ENCODE measurements at regions not wholly inside any gene's neighbourhood (a gene's known extent, or its start where the extent isn't known, plus 50 kb on each side); places are given as distances from the start of the nearest gene placed in this dataset.

DNA sequence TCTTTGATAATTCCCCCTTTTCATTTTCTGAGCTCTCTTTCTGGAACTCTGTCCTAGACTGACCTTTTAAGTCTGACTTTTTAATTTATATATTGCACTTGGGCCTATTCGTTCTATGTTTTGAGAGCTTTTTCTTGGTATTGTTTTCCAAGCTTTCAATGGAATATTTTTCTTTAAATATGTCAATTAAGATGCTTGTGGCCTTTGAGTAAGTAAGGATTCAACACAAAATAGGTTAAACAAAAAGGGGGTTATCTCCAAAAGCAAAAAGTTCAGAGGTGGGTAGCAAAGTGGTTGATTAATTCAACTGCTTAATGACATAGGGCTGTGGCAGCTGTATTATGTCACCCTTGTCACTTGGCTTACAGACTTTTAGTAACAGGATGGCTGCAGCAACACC is 315.9 kb downstream of the LMX1A start:
- in situ Hi-C loops (cut with MboI; ENCODE audit: low pct_unique_long_range_greater_than_20kb, low sequenced_read_pairs): no loop called here
- DNase-seq: no peak

DNA sequence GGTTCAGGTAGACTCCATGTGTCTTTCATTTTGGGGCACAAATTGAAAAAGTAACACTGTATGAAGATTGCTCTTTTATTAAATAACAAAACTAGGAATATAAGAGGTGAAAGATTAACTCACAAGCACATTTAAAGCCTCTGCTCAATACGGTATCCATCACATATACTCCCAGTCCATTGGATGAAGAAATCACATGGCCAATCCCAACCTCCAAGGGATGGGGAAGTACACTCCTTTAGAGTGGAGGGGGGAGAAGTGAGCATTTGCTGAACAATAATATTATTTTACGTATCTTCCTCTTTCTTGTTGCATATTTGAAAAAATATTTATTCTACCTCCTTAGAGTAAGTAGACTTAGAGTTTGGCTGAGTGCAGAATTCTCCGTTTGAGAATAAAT is 316.5 kb downstream of the LMX1A start:
- no peak for DNase-seq
- in situ Hi-C loops (cut with MboI; ENCODE audit: low pct_unique_long_range_greater_than_20kb, low sequenced_read_pairs): no loop called here

DNA sequence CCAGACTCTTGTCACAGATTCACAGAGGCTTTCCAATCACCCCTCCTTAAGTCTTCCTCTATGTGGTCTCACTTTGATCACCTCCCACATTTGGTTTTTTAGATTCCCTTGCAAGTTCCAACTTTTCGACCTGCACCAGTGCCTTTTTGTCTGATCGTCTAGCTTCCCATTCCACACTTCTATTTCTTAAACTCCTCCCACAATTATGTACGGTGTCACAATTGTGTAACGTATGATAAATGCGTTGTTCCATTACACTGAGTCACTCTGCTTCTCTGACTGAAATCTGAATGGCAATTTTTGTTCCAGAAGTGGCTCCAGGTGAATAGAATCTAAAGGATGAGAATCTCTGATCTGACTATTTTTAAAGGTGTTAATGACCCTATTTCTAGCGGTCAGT is 320.1 kb downstream of the LMX1A start:
- no peak for DNase-seq
- in situ Hi-C loops (cut with MboI; ENCODE audit: low pct_unique_long_range_greater_than_20kb, low sequenced_read_pairs): no loop called here

DNA sequence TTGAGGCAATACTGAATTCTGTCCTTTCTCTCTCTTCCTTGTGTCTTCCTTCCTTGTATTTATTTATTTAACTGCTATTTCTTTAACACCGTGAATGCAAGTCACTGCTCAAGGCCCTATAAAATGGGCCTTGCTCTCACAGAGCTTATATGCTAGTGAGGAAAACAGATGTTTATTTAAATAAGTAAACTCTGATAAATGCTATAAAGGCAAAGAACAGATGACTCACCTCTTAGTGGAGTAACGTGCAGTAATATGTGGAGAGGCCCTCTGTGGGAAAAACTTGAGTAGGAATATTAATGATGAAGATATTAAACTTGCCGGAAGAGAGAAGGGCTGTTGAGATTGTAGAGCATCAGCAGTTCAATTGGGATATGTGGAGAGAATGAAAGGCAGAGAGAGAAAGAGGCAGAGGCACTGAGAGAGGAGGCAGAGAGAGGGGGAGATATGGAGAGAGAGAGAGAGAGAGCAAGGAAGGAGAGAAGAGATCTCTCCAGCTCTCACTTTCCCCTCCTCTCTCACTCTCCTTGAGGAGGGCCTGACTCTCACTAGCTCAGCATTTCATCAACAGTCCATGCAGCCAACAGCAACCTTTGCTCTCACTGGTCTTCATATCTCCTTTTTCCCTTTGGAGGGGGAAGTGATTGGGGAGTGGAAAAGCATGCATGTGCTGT is 322.2 kb downstream of the LMX1A start:
- in situ Hi-C loops (cut with MboI; ENCODE audit: low pct_unique_long_range_greater_than_20kb, low sequenced_read_pairs): no loop called here
- DNase-seq: no peak

DNA sequence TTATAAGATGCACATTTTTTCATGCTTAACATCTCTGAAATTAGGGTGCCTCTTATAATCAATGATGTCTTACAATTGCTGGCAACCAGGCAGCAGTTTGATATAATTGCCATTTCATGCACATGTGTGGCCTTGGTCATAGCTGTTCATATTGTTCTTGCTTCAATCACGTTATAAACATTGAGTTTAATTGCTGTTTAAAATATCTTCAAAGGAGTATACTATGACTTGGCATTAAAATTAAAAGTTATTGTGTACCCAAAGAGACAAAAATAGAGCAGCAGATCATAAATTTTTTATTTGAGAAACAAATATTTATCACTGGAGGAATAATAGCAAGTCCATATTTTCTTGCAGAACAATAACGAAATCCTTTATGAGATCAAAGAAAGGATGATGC is 325.5 kb downstream of the LMX1A start:
- no peak for DNase-seq
- in situ Hi-C loops (cut with MboI; ENCODE audit: low pct_unique_long_range_greater_than_20kb, low sequenced_read_pairs): no loop called here

DNA sequence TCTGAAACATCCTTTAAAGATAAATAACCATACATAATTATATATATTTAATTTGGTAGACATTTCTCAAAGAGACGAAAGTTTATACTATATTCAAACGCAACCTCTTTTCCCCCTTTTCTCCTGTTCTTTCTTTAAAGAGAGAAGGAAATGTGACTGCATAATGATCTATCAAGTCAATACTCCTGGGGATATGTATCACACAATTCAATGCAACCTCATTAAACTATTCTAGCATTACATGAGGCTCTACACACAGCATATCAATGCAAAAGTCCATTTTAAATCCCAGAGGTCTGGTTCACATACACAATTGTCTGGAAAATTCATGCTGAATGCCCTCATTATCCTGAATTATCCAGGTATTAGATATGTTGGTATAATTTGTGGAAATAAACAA is 330.7 kb downstream of the LMX1A start:
- no peak for DNase-seq
- in situ Hi-C loops (cut with MboI; ENCODE audit: low pct_unique_long_range_greater_than_20kb, low sequenced_read_pairs): no loop called here

DNA sequence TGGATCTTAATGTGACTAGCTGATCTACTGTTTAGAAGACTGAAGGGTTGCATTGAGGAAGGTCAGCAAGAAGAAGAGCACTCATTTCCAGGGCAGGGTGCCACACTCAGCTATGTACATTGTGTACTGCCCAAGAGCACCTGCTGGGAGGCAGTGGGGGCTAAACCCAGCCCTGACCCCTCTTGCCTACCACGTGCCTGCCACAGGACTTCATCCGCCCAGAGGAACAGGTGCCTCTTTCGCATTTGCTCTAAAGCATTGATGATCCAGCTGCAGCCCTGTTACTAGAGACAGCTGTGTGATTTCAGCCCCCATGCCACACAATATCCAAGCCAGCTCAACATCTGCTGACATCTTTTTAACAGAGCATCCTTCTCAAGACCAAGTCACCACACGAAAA is 341.8 kb downstream of the LMX1A start:
- in situ Hi-C loops (cut with MboI; ENCODE audit: low pct_unique_long_range_greater_than_20kb, low sequenced_read_pairs): no loop called here
- DNase-seq: no peak

DNA sequence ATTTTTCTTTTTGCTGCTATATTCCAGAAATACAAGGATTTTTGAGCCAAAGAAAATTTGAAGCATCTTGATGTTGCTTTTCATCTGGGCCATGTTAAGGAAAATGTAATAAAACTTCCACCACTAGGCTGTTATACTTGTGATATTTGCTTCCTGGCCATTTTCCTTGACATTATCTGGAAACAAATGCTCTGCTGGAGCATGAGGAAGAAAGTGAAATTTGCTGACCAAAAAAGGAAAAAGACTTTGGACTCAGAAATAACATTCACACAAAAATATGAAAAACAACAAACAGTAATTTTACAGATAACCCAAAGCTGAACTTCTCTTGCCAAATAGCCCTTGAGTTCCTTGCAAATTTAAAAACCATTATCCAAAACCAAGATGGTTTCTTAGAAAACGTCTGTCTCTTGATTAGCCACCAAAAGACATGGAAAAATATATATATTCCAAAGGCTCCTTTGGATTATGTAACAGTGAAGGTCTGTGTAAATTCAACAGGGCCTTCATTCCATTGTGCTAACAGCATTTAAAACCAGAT is 344.5 kb downstream of the LMX1A start:
- in situ Hi-C loops (cut with MboI; ENCODE audit: low pct_unique_long_range_greater_than_20kb, low sequenced_read_pairs): no loop called here

DNA sequence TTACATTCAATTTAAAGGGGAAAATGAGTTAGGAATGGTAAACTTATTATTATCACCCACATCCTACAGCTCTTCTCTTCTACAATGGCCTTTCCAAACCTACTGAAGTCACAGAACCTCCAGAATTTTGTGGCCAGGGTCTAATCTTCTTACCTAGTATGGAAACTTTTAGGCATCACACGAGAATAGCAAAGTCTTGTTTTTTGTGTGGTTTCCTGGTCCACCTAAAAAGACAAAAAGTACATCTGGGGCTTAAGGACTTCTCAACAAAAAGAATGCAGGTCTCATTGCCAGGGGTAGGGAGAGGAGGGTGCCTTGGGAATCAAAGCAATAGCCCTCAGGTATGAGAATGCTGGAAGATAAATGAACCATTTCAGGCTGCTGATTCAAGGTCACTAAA is 345.3 kb downstream of the LMX1A start:
- DNase-seq: no peak

More for the DNA sequence above, 344.5 kb downstream of the LMX1A start:
- no peak for DNase-seq

DNA sequence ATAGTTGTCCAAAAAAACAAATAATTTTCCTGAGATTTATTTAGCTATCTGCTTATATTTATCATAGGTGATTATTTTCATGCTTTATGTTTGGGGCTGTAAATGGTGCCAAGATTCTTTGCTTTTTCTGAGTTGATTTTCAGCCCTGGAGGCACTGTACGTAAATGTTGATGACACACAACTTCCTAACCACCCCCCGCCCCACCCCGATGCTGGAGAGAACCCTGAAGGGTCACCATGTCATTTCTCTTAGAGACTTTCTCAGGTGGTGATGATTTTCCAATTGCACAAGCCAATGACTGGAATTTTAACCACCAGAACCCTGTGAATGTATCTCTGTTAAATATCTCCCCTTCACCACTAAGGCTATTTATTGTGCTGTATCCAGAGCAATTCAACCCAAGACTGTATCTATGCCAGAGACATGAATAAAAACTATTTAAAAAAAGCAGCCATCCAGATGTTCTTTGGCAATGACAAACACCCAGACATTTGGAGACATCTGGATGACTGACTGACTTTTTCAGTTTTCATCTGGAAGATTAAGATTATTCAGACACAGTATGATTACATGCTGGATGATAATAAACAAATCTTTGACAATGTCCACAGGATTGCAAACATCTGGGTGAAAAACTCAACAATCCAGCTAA is 346.0 kb downstream of the LMX1A start:
- no peak for DNase-seq
- in situ Hi-C loops (cut with MboI; ENCODE audit: low pct_unique_long_range_greater_than_20kb, low sequenced_read_pairs): no loop called here

More for the DNA sequence above, 345.3 kb downstream of the LMX1A start:
- in situ Hi-C loops (cut with MboI; ENCODE audit: low pct_unique_long_range_greater_than_20kb, low sequenced_read_pairs): no loop called here

DNA sequence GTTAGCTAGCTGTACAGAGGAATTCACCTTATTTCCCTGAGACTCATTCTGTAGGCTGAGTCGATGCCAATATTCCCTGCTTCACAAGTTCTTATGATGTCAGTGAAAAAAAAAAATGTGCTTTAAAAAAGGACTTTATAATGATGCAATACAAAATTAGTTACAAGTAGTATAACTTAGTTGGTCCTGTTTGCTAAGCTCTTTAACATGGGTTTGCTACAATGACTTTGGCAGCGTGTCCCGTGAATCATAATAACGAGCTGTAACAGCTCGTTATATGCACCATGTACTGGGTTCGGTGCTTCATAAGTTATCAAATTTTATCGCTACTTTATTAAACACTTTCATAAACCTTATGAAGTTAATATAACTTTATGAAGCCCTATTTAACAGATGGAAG is 349.7 kb downstream of the LMX1A start:
- in situ Hi-C loops (cut with MboI; ENCODE audit: low pct_unique_long_range_greater_than_20kb, low sequenced_read_pairs): no loop called here
- no peak for DNase-seq

DNA sequence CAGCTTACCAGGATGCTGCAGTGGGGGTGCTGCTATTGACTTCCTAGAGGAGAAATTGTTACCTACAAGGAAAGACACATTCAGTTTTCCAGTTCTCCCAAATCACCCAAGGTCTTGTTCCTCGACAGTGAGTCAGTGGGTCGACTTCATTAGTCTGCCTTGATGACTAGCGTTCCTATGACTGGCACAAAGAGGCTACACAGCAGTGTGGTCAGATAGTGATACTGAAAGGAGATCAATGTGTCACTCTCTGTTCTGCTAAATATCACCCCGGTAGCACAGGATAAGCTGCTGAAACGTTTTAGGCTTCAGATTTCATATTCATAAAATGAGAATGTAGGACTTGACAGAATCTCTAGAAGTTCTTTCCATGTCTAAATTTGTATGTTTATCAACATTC is 357.4 kb downstream of the LMX1A start:
- no peak for DNase-seq
- in situ Hi-C loops (cut with MboI; ENCODE audit: low pct_unique_long_range_greater_than_20kb, low sequenced_read_pairs): no loop called here

DNA sequence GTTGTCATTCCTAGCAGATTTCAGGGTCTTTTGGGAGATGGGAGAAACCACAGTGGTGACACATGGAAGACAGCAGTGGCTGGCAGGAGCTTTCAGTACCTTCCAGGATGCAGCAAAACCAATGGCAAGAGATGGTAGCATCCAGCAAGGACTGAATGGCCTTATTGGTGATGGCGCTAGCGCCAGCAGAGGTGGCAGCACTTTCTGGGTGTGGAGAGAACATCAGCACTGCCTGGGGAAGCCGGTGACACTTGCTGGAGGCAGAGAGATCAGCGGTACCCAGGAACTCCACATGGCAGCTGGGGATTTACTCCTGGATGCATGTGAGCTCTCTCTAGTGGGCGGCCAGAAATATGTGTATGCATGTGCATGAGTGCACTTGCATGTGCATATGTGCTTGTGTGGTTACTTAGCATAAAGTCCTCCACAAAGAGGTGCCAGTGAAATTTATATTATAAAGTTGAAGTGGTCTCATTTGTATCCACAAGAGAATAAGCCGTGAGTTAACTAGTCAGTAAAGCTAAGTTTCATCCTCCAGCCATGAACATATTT is 364.7 kb downstream of the LMX1A start:
- DNase-seq: no peak
- in situ Hi-C loops (cut with MboI; ENCODE audit: low pct_unique_long_range_greater_than_20kb, low sequenced_read_pairs): no loop called here

DNA sequence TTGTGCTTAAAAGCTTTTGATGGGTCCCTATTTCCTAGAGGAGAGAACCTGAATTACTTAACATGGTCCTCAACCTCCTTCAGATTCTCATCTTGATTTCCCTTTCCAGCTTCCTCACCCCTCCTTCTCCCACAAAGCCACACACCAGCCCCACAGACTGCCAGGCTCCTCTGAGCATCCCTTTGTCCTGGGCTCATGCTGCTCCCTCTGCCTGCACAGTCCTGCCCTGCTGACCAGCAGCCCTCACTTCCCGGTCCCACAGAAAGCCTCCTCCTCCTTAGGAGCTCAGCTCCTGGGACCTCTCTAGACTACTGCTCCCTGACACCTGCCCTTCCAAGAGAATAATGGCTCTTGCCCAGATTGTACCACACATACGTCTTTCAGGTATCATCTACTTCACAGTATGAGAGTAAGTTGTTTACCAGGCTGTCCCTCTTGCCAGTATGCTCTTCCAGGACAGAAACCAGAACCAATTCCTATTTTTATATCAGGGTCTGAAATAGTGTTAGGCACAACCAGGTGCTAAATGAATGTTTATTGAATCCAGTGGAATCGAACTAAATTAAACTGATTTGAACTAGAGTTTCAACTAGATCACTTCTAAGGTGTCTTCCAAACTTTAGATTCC is 373.4 kb downstream of the LMX1A start:
- in situ Hi-C loops (cut with MboI; ENCODE audit: low pct_unique_long_range_greater_than_20kb, low sequenced_read_pairs): no loop called here
- DNase-seq: no peak

DNA sequence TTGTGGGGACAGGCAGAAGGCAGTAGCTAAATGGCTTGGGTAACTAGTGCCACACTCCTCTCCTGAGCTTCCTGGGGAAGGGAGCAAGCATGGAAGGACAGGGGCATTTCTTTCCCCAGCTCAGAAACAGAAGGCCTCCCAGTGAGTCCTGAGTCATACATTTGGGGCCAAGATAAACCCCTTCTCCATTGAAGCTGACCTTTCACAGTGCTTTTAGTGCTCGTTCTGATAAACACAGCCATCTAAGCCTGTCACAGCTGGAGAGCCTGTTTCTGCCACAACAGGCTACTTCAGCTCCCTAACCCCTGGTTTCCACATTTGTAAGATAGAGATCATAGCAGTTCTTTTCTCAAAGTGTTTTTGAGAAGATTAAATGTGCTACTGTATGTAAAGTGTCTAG is 374.0 kb downstream of the LMX1A start:
- DNase-seq: no peak

DNA sequence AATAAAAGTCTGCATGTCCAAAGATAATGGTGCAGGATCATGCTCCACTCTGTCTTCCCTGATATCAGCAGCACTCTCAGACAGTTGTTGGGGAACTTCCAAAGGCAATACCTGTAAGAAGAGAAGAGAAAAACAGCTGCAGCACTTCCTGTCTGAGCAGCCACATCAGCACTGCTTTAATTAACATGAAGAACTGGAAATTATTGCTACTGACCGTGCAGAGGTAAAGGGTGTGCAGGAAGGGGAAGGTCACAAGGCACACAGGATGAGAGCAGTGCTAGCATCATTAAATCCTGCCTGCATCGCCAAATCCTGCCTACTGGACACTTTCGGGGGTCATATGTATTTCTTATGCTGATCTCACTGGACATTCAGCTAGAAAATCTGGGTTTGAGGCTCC is 379.0 kb downstream of the LMX1A start:
- in situ Hi-C loops (cut with MboI; ENCODE audit: low pct_unique_long_range_greater_than_20kb, low sequenced_read_pairs): no loop called here

More for the DNA sequence above, 374.0 kb downstream of the LMX1A start:
- in situ Hi-C loops (cut with MboI; ENCODE audit: low pct_unique_long_range_greater_than_20kb, low sequenced_read_pairs): no loop called here

DNA sequence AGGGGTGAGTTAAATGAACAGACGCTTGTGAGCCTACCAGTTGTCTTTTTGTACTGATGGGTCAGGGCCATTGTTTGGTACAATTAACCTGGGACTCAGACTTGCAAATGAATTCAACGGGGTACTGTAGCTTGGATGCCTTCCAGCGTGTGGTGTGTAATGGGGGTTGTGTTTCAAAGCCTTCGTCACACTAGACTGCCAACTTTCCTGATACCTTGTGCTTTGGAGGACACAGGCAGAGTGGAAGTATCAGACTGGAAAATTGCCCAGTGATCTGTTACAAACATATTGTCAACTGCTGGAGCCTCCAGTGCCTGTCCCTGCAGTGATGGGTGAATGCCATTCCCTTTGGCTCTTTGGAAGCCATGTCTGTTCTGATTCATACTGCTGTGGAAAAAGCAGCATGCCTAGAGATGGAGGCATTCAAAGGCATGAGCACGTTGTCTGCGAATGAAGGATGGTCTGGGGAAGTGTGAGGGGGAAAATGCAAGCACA is 384.5 kb downstream of the LMX1A start:
- no peak for DNase-seq
- in situ Hi-C loops (cut with MboI; ENCODE audit: low pct_unique_long_range_greater_than_20kb, low sequenced_read_pairs): no loop called here

More for the DNA sequence above, 379.0 kb downstream of the LMX1A start:
- no peak for DNase-seq

DNA sequence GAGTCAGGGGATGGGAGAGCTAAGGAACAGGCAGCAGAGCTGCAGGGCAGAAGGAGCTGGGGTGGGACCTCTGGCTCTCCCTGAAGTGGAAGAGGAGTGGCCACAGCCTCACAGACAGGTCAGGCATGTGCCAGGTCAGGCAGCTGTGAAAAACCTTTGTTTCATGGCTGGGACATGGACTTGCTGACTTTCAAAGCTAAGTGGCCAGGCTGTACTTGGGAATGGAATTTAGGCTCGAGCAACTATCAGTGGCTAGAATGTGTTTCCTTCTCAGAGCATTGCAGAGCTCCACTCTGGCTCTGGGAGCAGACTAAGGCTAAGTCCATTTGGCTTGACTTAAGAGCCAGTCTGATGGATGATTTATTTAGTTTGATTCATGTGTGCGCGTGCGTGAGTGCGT is 385.1 kb downstream of the LMX1A start:
- in situ Hi-C loops (cut with MboI; ENCODE audit: low pct_unique_long_range_greater_than_20kb, low sequenced_read_pairs): no loop called here
- DNase-seq: no peak

DNA sequence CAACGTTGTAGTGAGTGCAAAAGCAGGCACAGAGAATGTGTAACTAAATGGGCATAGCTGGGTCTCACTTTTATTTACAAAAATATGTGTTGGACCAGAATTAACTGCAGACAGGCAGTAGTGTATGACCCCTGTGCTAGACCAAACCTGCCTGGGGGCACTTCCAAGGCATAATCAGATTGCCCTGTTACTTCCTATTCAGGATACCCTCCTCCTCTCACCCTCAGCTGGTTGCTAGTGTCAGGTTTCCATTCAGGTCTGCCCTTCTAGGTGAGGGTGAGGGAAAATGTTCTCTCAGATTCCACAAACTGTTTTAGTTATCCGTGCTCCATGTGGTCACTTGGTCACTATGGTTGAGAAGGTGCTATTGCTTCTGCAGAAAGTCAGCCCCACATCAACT is 387.3 kb downstream of the LMX1A start:
- in situ Hi-C loops (cut with MboI; ENCODE audit: low pct_unique_long_range_greater_than_20kb, low sequenced_read_pairs): no loop called here
- no peak for DNase-seq

DNA sequence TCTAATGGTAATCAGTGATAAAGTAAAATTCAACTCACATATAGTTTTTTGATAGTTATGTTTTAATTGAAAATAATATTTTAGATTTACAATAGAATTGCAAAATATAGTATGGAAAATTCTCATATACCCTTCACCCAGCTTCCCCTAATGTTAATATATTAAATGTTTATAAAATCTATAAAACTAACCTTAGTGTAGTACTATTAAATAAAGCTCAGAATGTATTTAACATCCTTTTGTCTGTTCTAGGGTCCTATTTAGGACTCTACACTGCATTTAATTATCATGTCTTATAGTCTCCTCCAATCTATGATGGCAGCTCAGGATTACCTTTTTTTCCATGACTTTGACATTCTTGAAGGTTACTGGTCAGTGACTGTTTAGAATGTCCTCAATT is 389.2 kb downstream of the LMX1A start:
- in situ Hi-C loops (cut with MboI; ENCODE audit: low pct_unique_long_range_greater_than_20kb, low sequenced_read_pairs): no loop called here
- DNase-seq: no peak
